NCI-H82 treated with DMSO at 0.1 percent for 48 hours (cell line): ENCODE measurements at regions not wholly inside any gene's neighbourhood (a gene's known extent, or its start where the extent isn't known, plus 50 kb on each side); places are given as distances from the start of the nearest gene placed in this dataset.
"Not testable (repeated sequence)": the region's sequence is repeated elsewhere in the genome, so short reads cannot be mapped to it uniquely, and the experiment has no call there.

ENCODE experiments used
- DNase-seq: peaks from one replicate; lab custom pipeline; 2025; ENCODE audit not compliant: unreplicated experiment; lab: John Stamatoyannopoulos, UW

GRCh38 chr12:126979564-126979963 lies 1287.4 kb upstream of the TMEM132C start:
- DNase-seq: not testable (repeated sequence)

- DNase-seq: no peak
Observed at GRCh38 chr12:126982707-126983106, 1284.3 kb upstream of the TMEM132C start.

DNA sequence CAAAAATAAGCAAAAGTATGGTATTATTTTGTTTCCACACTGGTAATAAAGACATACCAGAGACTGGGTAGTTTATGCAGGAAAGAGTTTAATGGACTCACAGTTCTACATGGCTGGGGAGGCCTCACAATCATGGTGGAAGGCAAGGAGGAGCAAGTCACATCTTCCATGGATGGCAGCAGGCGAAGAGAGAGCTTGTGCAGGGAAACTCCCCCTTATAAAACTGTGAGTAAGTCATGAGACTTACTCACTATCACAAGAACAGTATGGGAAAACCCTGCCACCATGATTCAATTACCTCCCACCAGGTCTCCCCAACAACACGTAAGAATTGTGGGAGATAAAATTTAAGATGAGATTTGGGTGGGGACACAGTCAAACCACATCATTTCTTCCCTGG lies 1283.2 kb upstream of the TMEM132C start:
- DNase-seq: not testable (repeated sequence)

DNA sequence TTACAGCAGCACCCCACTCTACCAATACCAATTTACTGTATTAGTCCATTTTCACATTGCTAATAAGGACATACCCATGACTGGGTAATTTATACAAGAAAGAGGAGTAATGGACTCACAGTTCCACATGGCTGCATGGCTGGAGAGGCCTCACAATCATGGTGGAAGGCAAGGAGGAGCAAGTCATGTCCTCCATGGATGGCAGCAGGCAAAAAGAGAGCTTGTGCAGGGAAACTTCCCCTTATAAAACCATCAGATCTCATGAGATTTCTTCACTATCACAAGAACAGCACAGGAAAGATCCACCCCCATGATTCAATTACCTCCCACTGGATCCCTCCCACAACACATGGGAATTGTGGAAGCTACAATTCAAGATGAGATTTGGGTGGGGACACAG lies 1281.3 kb upstream of the TMEM132C start:
- DNase-seq: not testable (repeated sequence)

- DNase-seq: no peak
Observed at GRCh38 chr12:126989532-126989931, 1277.4 kb upstream of the TMEM132C start.

GRCh38 chr12:126993898-126994297 lies 1273.1 kb upstream of the TMEM132C start:
- no peak for DNase-seq

DNA sequence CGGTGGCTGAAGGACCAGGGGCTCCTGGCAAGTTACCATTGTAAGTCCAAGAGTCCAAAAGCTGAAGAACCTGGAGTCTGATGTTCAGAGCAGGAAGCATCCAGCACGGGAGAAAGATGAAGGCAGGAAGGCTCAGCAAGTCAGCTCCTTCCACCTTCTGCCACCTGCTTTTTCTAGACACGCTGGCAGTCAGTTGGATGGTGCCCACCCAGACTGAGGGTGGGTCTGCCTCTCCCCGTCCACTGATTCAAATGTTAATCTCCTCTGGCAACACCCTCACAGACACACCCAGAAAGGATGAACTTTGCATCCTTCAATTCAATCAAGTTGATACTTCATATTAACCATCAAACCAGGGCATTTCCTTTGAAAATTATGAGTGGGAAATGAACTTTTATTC lies 1272.4 kb upstream of the TMEM132C start:
- DNase-seq: no peak

GRCh38 chr12:126998031-126998430 lies 1268.9 kb upstream of the TMEM132C start:
- DNase-seq: no peak

GRCh38 chr12:126998747-126999285 lies 1268.2 kb upstream of the TMEM132C start:
- no peak for DNase-seq

DNA sequence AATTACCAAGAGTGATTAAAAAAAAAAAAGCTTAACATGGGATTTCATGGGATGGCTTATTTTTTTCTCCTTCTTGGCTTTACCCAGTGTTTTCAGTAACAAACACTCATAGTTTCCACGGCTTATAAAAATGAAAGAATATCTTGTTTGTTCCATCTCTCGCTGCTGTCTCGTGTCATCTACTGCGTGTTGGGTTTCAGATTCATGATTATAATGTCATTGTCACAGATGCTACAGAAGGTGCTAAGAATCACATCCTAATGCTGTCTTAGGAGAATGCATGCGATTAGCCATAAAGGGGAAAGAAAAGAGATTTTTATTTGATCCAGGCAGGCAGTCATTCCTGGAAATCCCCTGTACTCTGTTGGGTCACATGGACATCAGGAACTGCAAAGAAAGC lies 1267.6 kb upstream of the TMEM132C start:
- DNase-seq: no peak

- DNase-seq: no peak
Observed at GRCh38 chr12:127005406-127005805, 1261.6 kb upstream of the TMEM132C start.

- DNase-seq: no peak
Observed at GRCh38 chr12:127006972-127007371, 1260.0 kb upstream of the TMEM132C start.

- no peak for DNase-seq
Observed at GRCh38 chr12:127008755-127009403, 1258.1 kb upstream of the TMEM132C start.

GRCh38 chr12:127012109-127012508 lies 1254.9 kb upstream of the TMEM132C start:
- DNase-seq: no peak

DNA sequence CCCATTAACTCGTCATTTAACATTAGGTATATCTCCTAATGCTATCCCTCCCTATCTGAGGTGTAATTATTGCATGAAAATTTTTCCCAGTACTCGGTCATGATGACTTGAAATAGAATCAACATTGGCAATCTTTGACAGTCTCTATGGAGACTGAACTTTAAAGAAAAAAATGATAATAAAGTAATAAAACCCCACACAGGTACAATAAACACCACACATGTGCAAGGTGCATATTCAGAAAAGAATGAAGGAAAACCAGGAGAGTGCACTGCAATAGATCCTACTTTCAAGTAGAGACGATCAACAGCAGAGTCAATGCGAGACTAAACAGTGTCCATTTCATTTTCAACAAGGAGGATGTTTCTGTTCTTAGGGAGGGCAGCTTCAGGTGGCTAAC lies 1253.8 kb upstream of the TMEM132C start:
- no peak for DNase-seq

- DNase-seq: no peak
Observed at GRCh38 chr12:127014079-127014478, 1252.9 kb upstream of the TMEM132C start.

GRCh38 chr12:127024791-127025190 lies 1242.2 kb upstream of the TMEM132C start:
- DNase-seq: no peak

DNA sequence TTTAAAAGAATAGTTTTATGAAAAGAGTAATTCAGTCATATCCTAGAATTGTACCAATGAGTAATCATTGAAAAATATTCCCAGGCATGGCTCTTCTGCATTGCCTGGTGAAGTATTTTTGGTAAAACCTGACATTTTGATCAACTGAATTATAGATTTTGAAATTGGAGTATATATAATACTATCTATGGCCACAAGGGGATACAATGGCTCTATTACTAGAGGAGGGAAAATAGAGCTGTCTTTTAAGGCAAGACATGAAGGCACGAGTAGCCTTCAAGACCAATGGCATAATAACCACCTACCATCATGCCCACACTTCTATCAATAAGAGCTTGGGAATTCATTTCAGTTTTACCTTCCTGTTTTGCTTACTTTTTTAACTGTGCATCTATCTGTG lies 1241.4 kb upstream of the TMEM132C start:
- no peak for DNase-seq

GRCh38 chr12:127035011-127035879 lies 1231.7 kb upstream of the TMEM132C start:
- no peak for DNase-seq

- no peak for DNase-seq
Observed at GRCh38 chr12:127038152-127038551, 1228.8 kb upstream of the TMEM132C start.

DNA sequence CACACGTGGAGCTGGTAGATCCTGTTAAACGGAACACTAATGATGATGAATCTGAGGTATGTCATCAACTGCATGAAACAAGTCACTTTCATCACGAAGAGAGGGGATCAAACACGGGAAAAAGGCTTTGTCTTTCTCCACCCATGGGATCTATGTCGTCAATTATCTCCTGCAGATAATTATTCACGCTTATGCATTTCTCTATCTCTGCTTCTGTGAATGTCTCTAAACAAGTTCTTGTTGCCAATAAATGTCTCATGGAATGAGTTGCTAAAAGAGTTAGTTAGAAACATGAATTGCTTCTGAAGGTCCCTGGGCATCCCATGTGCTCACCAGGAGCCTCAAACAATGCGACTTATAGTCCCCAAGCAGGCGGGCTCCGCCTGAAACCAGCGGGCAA lies 1228.2 kb upstream of the TMEM132C start:
- no peak for DNase-seq

DNA sequence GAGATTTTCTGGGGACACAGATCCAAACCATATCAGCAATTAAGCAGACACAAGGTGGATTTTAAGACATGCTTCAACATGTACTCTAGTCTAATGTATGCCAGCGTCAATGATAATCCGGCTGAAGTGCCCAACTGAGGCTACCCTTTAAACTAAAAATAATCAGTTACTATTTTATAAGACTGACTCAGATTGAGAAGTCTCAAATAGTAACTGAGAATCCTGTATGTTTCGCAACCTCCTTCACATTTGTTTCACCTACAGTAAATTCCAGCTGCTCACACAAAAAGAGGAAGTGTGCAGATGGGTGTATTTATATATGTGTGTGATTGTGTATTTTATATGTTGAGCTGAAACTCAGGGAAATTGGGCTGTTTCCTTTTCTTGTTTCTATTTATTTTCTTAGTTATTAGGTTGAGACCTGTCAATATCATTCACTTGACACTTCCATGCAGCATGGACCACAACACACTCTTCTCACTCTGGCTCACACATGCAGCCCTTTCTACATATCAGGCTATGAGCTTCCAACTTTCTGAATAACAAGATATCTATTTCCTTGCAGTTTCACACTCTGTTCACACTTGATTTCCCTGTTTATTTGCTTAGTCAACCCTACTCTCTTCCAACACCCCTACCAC lies 1224.9 kb upstream of the TMEM132C start:
- DNase-seq: no peak
